GM18520 (cell line): ENCODE measurements at regions not wholly inside any gene's neighbourhood (a gene's known extent, or its start where the extent isn't known, plus 50 kb on each side); places are given as distances from the start of the nearest gene placed in this dataset.
"Not testable (repeated sequence)": the region's sequence is repeated elsewhere in the genome, so short reads cannot be mapped to it uniquely, and the experiment has no call there.

Experiments used
- ATAC-seq: cut with Tn5 transposase; IDR thresholded peaks from one replicate; pipeline ENCODE4 v1.9.1; 2021; ENCODE audit not compliant: unreplicated experiment

GRCh38 chr6:67882436-67883311, 752.4 kb upstream of the ADGRB3 start:
- no peak for ATAC-seq

- no peak for ATAC-seq
Observed at GRCh38 chr6:67881706-67882065, 753.4 kb upstream of the ADGRB3 start.

GRCh38 chr6:67880939-67881705, 754.0 kb upstream of the ADGRB3 start:
- no peak for ATAC-seq

GRCh38 chr6:67880343-67880742, 754.7 kb upstream of the ADGRB3 start:
- not testable (repeated sequence) for ATAC-seq

GRCh38 chr6:67879928-67880327, 755.2 kb upstream of the ADGRB3 start:
- not testable (repeated sequence) for ATAC-seq

GRCh38 chr6:67879105-67879904, 755.8 kb upstream of the ADGRB3 start:
- not testable (repeated sequence) for ATAC-seq

DNA sequence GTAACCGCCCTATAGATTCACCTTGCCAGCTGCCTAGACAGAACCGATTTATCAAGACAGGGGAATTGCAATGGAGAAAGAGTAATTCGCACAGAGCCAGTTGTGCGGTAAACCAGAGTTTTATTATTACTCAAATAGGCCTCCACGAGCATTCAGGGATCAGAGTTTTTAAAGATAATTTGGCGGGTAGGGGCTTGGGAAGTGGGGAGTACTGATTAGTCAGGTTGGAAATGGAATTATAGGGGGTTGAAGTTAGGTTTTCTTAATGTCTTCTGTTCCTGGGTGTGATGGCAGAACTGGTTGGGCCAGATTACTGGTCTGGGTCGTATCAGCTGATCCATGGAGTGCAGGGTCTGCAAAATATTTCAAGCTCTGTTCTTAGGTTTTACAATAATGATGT, 756.9 kb upstream of the ADGRB3 start:
- ATAC-seq = not testable (repeated sequence)

GRCh38 chr6:67877288-67877687, 757.8 kb upstream of the ADGRB3 start:
- ATAC-seq = no peak

DNA sequence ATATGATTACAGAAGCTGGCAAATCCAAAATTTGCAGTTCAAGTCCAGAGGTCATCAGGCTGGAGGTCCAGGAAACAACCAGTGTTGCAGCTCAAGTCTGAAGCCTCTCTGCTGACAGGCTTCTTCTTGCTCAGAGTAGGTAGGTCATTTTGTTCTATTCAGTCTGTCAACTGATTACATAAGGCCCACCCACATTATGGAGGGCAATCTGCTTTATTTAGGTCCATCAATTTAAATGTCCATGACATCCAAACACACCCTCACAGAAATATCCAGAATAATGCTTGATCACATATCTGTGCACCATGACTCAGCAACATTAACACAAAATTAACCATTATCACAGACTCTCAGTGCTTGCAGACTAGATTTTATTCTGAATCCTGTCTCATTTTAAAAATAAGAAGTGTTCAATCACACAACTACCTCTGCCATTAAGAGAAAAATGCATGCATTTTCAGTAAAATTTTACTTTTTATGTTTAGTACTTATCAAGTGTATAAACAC, 759.2 kb upstream of the ADGRB3 start:
- no peak for ATAC-seq

DNA sequence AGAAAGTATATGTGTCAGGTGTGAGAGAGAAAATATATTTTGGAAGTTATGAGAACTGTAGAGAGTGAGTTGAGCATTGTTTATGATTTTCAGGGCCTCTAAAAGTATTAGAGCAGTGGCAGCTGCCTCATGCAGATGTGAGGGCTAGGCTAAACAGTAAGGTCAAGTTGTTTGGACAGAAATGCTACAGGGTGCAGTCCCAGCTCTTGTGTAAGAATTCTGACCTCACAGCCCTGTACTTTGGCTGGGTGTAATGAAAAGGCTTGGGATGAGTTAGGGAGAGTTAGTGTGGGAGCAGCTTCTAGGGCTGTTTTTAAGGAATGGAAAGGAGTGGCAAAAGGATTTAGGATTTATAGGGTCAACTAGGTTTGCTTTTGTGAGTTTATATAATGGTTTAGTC, 764.8 kb upstream of the ADGRB3 start:
- no peak for ATAC-seq

DNA sequence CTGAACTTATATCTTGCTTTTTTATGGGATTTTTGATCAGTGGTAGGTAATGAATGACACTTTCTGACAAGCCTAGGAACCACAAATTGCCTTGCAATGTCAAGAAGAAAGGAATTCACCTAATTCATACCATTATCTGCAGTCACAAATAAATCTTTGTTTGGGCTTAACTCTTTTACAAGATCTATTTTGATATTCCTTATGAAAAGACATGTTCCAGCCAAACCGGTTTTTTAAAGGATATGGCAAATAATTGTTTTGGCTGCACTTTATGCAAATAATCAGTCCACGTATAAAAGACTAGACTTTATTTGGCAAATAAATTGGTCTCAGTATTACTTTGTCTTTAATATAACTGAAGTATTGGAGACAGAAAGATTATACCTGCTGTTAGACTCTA, 771.7 kb upstream of the ADGRB3 start:
- ATAC-seq = no peak

GRCh38 chr6:67854098-67854497, 781.0 kb upstream of the ADGRB3 start:
- ATAC-seq = no peak

DNA sequence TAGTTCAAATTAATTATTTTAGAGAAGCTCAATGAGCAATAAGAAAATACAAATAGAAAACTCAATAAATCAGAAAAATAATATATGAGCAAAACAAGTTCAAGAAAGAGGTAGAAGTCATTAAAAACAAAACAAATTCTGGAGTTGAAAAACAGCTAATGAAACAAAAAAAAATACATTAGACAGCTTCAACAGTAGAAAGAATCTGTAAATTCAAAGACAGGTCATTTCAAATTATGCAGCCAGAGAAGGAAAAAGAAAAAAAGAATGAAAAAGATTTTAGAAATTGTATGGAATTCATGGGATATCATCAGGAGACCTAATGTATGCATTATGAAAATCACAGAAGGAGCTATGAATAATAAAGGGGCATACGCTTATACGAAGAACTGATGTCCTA, 795.3 kb upstream of the ADGRB3 start:
- ATAC-seq = no peak

DNA sequence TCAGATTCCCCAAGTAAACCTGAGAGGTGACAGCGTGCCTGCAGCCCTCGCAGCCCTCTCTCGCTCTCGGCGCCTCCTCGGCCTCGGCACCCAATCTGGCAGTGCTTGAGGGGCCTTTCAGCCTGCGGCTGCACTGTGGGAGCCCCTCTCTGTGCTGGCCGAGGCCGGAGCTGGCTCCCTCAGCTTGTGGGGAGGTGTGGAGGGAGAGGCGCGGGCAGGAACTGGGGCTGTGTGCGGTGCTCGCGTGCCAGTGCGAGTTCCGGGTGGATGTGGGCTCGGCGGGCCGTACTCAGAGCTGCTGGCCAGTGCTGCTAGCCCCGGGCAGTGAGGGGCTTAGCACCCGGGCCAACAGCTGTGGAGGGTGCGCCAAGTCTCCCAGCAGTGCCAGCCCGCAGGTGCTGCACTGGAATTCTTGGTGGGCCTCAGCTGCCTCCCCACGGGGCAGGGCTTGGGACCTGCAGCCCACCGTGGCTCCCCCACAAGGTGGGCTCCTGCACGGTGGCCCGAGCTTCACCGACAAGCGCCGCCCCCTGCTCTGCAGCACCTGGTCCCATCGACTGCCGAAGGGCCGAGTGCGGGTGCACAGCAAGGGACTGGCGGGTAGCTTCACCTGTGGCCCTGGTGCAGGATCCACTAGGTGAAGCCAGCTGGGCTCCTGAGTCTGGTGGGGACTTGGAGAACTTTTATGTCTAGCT, 809.7 kb upstream of the ADGRB3 start:
- no peak for ATAC-seq

- ATAC-seq = no peak
Observed at GRCh38 chr6:67818322-67818721, 816.8 kb upstream of the ADGRB3 start.

DNA sequence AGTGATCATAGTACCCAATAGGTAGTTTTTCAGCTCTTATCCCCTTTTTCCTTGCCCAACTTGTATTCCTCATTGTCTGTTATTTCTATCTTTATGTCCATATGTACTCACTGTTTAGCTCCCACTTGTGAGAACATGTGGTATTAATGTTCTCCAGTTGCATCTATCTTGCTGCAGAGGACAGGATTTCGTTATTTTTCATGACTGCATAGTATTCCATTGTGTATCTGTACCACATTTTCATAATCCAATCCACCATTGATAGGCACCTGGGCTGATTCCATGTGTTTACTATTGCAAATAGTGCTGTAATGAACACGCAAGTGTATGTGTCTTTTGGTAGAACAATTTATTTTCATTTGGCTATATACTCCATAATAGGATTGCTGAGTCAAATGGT, 819.5 kb upstream of the ADGRB3 start:
- ATAC-seq = no peak

DNA sequence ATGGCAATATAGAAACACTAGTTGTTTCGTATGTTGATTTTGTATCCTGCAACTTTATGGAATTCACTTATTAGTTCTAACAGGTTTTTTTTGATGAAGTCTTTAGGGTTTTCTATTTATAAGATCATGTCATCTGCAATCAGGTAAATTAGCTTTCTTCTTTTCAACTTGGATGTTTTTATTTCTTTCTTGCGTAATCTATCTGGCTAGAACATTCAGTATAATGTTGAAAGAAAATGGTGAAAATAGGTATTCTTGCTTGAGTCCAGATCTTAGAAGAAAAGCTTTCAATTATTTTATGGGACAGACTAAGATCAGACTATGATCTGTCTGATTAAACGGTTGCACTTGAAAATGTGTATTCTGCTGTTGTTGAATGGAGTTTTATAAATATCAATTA, 820.8 kb upstream of the ADGRB3 start:
- ATAC-seq = no peak

- ATAC-seq = no peak
Observed at GRCh38 chr6:67812693-67813092, 822.4 kb upstream of the ADGRB3 start.

- ATAC-seq = no peak
Observed at GRCh38 chr6:67812125-67812524, 823.0 kb upstream of the ADGRB3 start.

DNA sequence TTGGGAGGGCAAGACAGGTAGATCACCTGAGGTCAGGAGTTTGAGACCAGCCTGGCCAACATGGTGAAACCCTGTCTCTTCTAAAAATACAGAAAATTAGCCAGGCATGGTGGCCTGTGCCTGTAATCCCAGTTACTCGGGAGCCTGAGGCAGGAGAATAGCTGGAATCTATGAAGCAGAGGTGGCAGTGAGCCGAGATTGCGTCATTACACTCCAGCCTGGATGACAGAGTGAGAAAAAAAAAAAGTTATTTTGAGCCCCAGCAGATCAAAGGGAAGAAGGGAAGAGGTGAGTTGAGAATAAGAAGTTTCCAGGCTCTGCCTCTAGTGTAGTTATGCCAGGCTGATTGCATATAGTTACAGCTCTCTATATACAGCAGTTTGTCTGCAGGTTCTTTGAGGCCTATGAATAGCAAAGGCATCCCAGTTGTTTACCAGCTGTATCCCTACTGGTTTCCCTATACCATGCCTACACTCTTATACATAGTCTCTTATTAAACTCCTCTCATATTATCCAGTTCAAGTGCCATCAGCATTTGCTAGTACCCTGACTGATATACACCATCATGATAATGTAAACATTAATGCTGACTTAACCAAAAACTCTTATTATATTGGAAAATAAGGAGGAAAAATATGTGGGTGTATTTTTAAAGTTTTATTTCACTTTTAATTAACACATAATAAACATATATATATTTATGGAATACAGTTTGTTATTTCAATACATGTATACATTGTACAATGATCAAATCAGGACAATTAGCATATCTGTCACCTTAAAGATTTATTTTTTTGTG, 823.6 kb upstream of the ADGRB3 start:
- no peak for ATAC-seq
